Loucy (cell line): ENCODE measurements at regions not wholly inside any gene's neighbourhood (a gene's known extent, or its start where the extent isn't known, plus 50 kb on each side); places are given as distances from the start of the nearest gene placed in this dataset.
"Not testable (repeated sequence)": the region's sequence is repeated elsewhere in the genome, so short reads cannot be mapped to it uniquely, and the experiment has no call there.

Experiments
- H2AFZ ChIP-seq: fragments of 200-600 bp; sonication (generic); 2 replicates; pipeline ENCODE4 v1.6.0; 2016; ENCODE audit warnings: antibody characterized with exemption, mild to moderate bottlenecking, low read length, moderate library complexity
- H3F3A ChIP-seq: fragments of 200-600 bp; 2 replicates; pipeline ENCODE4 v1.6.0; 2016; ENCODE audit warnings: antibody characterized with exemption, low read depth, mild to moderate bottlenecking
- H3K27me3 ChIP-seq: fragments of 200-600 bp; sonication (generic); 2 replicates; pipeline ENCODE4 v1.6.1; 2014; ENCODE audit warnings: low read length, mild to moderate bottlenecking; ENCODE audit not compliant: insufficient read depth, poor library complexity, severe bottlenecking
- H3K36me3 ChIP-seq: fragments of 200-600 bp; sonication (generic); 2 replicates; pipeline ENCODE4 v1.6.1; 2016; ENCODE audit warnings: low read length; ENCODE audit not compliant: insufficient read depth
- H3K4me1 ChIP-seq: fragments of 200-600 bp; sonication (generic); 2 replicates; pipeline ENCODE4 v1.5.1; 2014; ENCODE audit warnings: low read length, mild to moderate bottlenecking; ENCODE audit not compliant: insufficient read depth, poor library complexity, severe bottlenecking
- H3K4me2 ChIP-seq: fragments of 200-600 bp; sonication (generic); 2 replicates; pipeline ENCODE4 v1.6.0; 2014; ENCODE audit warnings: antibody characterized with exemption, low read length, low read depth, mild to moderate bottlenecking; ENCODE audit not compliant: poor library complexity, severe bottlenecking
- H3K4me3 ChIP-seq: fragments of 200-600 bp; sonication (generic); 2 replicates; pipeline ENCODE4 v1.5.1; 2014; ENCODE audit warnings: low read length, mild to moderate bottlenecking, mixed read lengths; ENCODE audit not compliant: poor library complexity, severe bottlenecking
- H3K79me2 ChIP-seq: fragments of 200-600 bp; sonication (generic); 2 replicates; pipeline ENCODE4 v1.6.1; 2014; ENCODE audit warnings: low read length; ENCODE audit not compliant: insufficient read depth
- H3K9ac ChIP-seq: fragments of 200-600 bp; sonication (generic); 2 replicates; pipeline ENCODE4 v1.6.0; 2014; ENCODE audit warnings: mild to moderate bottlenecking, low read depth, low read length, moderate library complexity; ENCODE audit not compliant: poor library complexity, severe bottlenecking
- H3K9me2 ChIP-seq: fragments of 200-600 bp; sonication (generic); replicated peaks from 2 replicates; pipeline ENCODE4 v1.6.1; 2016; ENCODE audit warnings: low read depth, low read length, mixed read lengths
- H3K9me3 ChIP-seq: fragments of 200-600 bp; sonication (generic); 2 replicates; pipeline ENCODE4 v1.6.1; 2014; ENCODE audit warnings: mild to moderate bottlenecking, antibody characterized with exemption, low read length, low read depth; ENCODE audit not compliant: insufficient read depth
- H4K20me1 ChIP-seq: fragments of 200-600 bp; sonication (generic); 2 replicates; pipeline ENCODE4 v1.6.0; 2014; ENCODE audit warnings: antibody characterized with exemption, low read length, mild to moderate bottlenecking; ENCODE audit not compliant: insufficient read depth, poor library complexity, severe bottlenecking
- EZH2phosphoT487 ChIP-seq: fragments of 200-600 bp; IDR thresholded peaks from 2 replicates; pipeline ENCODE4 v1.6.1; 2018; ENCODE audit warnings: antibody characterized with exemption, mild to moderate bottlenecking, moderate library complexity, borderline replicate concordance
- TF ChIP-seq, protein P1 (sequence below): fragments of 200-600 bp; sonication (generic); conservative IDR thresholded peaks from 2 replicates; pipeline ENCODE4 v1.5.1; 2014; ENCODE audit warnings: mild to moderate bottlenecking, antibody characterized with exemption, low read length

- Histone ChIP-seq H3K79me2 (no peaks in the 10 kb centered on the region), H3K4me2 (no peak overlapping the region), H3K4me3 (no peak overlapping the region), H3K9me2 (no peaks in the 10 kb centered on the region), H2AFZ (no peak overlapping the region), H3K4me1 (no peaks in the 10 kb centered on the region), H3K9ac (no peak overlapping the region), H3K9me3 (no peaks in the 10 kb centered on the region), H4K20me1 (no peaks in the 10 kb centered on the region), H3F3A (no peaks in the 10 kb centered on the region), H3K36me3 (no peaks in the 10 kb centered on the region), H3K27me3 (no peaks in the 10 kb centered on the region)
- TF ChIP-seq EZH2phosphoT487 = no peak
- TF ChIP-seq, protein P1, sequence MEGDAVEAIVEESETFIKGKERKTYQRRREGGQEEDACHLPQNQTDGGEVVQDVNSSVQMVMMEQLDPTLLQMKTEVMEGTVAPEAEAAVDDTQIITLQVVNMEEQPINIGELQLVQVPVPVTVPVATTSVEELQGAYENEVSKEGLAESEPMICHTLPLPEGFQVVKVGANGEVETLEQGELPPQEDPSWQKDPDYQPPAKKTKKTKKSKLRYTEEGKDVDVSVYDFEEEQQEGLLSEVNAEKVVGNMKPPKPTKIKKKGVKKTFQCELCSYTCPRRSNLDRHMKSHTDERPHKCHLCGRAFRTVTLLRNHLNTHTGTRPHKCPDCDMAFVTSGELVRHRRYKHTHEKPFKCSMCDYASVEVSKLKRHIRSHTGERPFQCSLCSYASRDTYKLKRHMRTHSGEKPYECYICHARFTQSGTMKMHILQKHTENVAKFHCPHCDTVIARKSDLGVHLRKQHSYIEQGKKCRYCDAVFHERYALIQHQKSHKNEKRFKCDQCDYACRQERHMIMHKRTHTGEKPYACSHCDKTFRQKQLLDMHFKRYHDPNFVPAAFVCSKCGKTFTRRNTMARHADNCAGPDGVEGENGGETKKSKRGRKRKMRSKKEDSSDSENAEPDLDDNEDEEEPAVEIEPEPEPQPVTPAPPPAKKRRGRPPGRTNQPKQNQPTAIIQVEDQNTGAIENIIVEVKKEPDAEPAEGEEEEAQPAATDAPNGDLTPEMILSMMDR = no peak
Observed at GRCh38 chr10:90289037-90289436, 568.8 kb downstream of the HTR7 start.

GRCh38 chr10:90293616-90294015 is 564.2 kb downstream of the HTR7 start:
- no peak overlapping the region for H2AFZ ChIP-seq
- H3K4me2 ChIP-seq = no peak overlapping the region
- no peak for TF ChIP-seq EZH2phosphoT487
- TF ChIP-seq, protein P1 = no peak
- no peak overlapping the region for H3K9ac ChIP-seq
- H3K4me1 ChIP-seq = no peaks in the 10 kb centered on the region
- no peaks in the 10 kb centered on the region for H3K27me3 ChIP-seq
- H3F3A ChIP-seq = no peaks in the 10 kb centered on the region
- H4K20me1 ChIP-seq = no peaks in the 10 kb centered on the region
- H3K9me3 ChIP-seq = no peaks in the 10 kb centered on the region
- no peak overlapping the region for H3K4me3 ChIP-seq
- H3K9me2 ChIP-seq = no peaks in the 10 kb centered on the region
- H3K36me3 ChIP-seq = no peaks in the 10 kb centered on the region
- H3K79me2 ChIP-seq = no peaks in the 10 kb centered on the region

DNA sequence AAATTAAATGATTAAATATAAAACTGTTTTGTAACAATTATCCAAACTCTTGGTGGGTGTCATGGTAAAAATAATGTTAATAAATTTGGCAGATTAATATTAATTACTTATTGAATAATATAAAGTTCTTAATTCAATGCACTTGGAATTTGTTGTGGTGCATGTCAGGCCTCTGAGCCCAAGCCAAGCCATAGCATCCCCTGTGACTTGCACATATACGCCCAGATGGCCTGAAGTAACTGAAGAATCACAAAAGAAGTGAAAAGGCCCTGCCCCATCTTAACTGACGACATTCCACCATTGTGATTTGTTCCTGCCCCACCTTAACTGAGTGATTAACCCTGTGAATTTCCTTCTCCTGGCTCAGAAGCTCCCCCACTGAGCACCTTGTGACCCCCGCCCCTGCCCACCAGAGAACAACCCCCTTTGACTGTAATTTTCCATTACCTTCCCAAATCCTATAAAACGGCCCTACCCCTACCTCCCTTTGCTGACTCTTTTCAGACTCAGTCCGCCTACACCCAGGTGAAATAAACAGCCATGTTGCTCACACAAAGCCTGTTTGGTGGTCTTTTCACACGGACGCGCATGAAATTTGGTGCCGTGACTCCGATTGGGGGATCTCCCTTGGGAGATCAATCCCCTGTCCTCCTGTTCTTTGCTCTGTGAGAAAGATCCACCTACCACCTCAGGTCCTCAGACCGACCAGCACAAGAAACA is 562.9 kb downstream of the HTR7 start:
- H3K4me1 ChIP-seq, H3F3A ChIP-seq, H3K4me2 ChIP-seq, H3K9me2 ChIP-seq, H3K4me3 ChIP-seq, H3K9me3 ChIP-seq, H2AFZ ChIP-seq, H3K79me2 ChIP-seq, H3K36me3 ChIP-seq, H3K27me3 ChIP-seq, H4K20me1 ChIP-seq, H3K9ac ChIP-seq: not testable (repeated sequence)

DNA sequence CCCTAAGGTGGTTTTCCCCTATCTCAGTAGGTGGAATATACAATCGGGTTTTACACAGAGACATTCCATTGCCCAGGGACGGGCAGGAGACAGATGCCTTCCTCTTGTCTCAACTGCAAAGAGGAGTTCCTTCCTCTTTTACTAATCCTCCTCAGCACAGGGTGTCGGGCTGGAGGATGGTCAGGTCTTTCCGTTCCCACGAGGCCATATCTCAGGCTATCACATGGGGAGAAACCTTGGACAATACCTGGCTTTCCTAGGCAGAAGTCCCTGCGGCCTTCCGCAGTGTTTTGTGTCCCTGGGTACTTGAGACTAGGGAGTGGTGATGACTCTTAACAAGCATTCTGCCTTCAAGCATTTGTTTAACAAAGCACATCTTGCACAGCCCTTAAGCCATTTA is 555.8 kb downstream of the HTR7 start:
- not testable (repeated sequence) for H3F3A ChIP-seq, H3K4me2 ChIP-seq, H3K36me3 ChIP-seq, H3K9me2 ChIP-seq, H3K4me3 ChIP-seq, H3K9ac ChIP-seq, H4K20me1 ChIP-seq, H2AFZ ChIP-seq, H3K79me2 ChIP-seq, H3K4me1 ChIP-seq, H3K27me3 ChIP-seq, H3K9me3 ChIP-seq
